RWPE1 (cell line): ENCODE measurements at regions not wholly inside any gene's neighbourhood (a gene's known extent, or its start where the extent isn't known, plus 50 kb on each side); places are given as distances from the start of the nearest gene placed in this dataset.
A peak's percentile ranks its signal among the peaks of the same experiment; 100 is the strongest.

ENCODE experiments used
- CTCF ChIA-PET: fragments of 350-600 bp; sonication (Branson Sonifier 250); formaldehyde crosslinking; extraction: SDS; loops from one replicate; lab custom pipeline; 2021; lab: Yijun Ruan, JAX
- POLR2A ChIA-PET: fragments of 400-600 bp; formaldehyde crosslinking; extraction: SDS; loops from one replicate; lab custom pipeline; 2020; ENCODE audit warnings: antibody characterized with exemption; ENCODE audit not compliant: low non-redundant PET; lab: Yijun Ruan, JAX
- DNase-seq: peaks from one replicate; pipeline ENCODE4 v3.0.0; 2012; ENCODE audit warnings: low spot score
- H3K27ac ChIP-seq: fragments of 450-650 bp; 2 replicates; pipeline ENCODE4 v1.5.1; 2017
- TF ChIP-seq, protein P1 (sequence below): fragments of 450-650 bp; conservative IDR thresholded peaks from 2 replicates; pipeline ENCODE4 v1.5.1; 2017; ENCODE audit warnings: low read depth, mild to moderate bottlenecking

DNA sequence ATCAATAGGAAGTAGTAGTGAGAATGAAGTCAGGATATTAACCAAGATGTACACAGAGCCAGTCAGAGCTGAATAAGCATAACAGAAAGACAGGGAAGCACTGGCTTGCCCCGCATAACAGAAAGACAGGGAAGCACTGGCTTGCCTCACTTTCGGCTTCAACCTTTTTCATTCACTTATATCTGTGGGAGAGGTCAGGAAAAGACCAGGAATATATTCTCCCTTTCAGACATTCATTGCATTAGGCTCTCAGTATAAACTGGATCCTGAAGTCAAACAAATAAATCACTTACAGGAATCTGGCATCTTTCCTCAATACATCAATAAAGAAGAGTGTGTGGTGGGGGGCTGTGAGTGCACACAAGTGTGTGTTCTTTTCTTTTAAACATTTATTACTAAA lies 437.6 kb downstream of the C6orf118 start:
- no peak for DNase-seq
- no peak overlapping the region for H3K27ac ChIP-seq
- ChIA-PET CTCF (no interaction called here), POLR2A (no interaction called here)
- TF ChIP-seq, protein P1, sequence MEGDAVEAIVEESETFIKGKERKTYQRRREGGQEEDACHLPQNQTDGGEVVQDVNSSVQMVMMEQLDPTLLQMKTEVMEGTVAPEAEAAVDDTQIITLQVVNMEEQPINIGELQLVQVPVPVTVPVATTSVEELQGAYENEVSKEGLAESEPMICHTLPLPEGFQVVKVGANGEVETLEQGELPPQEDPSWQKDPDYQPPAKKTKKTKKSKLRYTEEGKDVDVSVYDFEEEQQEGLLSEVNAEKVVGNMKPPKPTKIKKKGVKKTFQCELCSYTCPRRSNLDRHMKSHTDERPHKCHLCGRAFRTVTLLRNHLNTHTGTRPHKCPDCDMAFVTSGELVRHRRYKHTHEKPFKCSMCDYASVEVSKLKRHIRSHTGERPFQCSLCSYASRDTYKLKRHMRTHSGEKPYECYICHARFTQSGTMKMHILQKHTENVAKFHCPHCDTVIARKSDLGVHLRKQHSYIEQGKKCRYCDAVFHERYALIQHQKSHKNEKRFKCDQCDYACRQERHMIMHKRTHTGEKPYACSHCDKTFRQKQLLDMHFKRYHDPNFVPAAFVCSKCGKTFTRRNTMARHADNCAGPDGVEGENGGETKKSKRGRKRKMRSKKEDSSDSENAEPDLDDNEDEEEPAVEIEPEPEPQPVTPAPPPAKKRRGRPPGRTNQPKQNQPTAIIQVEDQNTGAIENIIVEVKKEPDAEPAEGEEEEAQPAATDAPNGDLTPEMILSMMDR, result no peak

- POLR2A ChIA-PET, result no interaction called here
- TF ChIP-seq, protein P1, result no peak
- CTCF ChIA-PET, result interaction anchor here (1.1 kb wide), 1 partner anchor 22 kb away, joined by 4 read pairs; no protein-coding TSS in a partner anchor
- no peak for DNase-seq
- no peak overlapping the region for H3K27ac ChIP-seq
Measured at GRCh38 chr6:164870164-164870563, 439.2 kb downstream of the C6orf118 start.

DNA sequence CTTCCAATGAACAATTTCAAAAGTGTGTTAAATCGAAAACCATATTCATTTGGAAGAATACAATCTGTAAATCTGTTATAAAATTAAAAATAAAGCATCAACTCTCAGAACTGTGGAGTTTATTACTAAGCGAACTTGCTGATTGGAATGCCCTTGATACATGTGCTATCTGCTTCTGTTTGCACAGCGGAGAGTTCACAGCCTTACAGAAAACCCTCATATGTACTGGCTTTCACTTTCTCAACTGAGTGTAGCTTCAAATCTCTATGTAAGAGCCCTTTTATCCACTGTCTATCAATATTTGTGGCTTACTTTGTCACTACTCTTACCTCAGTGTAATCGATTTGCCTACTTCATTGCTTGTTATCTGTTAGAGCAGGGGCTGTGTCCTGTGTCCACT lies 447.4 kb downstream of the C6orf118 start:
- ChIA-PET POLR2A (no interaction called here), CTCF (no interaction called here)
- no peak overlapping the region for H3K27ac ChIP-seq
- no peak for DNase-seq
- TF ChIP-seq, protein P1, result no peak

DNA sequence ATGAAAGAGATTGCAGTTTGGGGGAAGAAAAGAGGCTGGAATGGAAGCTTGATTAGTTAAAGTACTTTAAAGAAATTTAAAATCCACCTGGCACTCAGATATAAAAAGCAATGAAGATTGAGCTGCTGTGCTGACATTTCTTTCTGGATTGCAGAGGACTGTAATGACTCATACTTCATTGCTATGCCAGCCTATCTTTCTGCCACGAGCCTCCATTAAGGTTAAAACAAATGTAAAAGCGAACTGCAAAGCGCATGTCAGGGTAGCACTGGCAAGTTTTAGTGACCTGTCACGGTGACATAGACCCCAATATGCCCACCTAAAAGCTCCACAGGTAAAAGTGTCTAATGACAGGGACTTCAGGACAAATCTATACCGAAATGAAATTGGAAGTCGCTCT lies 449.6 kb downstream of the C6orf118 start:
- ChIA-PET CTCF (interaction anchor here (0.6 to 0.7 kb wide), 2 partner anchors 403 to 1896 kb away, joined by 3 read pairs; no protein-coding TSS in a partner anchor), POLR2A (no interaction called here)
- H3K27ac ChIP-seq, result no peak overlapping the region
- TF ChIP-seq, protein P1, result no peak
- DNase-seq, result peak; percentile 3

DNA sequence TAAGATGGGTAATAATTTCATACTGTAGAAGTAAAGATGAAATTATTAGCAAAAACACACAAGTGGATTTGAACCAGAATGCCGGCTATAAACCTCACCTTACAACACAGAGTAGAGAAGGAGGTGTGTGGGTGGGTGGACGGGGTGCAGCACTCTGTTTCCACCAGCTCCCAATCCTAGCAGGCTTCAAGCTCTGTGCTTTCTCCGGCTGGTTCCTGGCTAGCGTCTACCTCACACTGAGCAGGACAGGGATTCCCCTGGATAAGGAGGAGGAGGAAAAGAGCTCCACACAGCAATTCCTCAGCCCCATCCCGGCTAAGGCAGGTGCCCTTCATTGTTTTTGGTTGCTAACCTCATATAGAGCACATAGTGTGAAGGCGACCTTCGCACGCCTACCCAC lies 453.3 kb downstream of the C6orf118 start:
- POLR2A ChIA-PET, result no interaction called here
- no peak for DNase-seq
- TF ChIP-seq, protein P1, result no peak

DNA sequence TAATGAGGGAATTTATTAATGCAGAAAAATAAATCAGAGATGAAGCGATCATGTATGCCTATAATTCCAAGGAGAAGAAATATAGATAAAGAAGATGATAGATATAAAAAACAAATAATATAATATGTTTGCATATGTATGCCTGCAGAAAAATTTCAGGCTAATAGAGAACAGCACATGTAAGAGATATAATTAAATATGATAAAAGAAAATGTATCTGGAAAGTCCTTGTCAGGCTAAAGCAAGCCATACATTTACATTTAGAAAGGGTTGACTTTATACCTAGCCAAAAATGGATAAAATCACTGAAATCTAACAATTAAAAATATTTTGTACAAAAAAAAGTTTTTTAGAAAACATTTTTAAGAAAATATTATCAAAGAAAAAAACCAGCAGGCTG lies 454.1 kb downstream of the C6orf118 start:
- CTCF ChIA-PET, result no interaction called here
- DNase-seq, result no peak
- TF ChIP-seq, protein P1, result no peak
- POLR2A ChIA-PET, result no interaction called here
- no peak overlapping the region for H3K27ac ChIP-seq

More for the DNA sequence above, 453.3 kb downstream of the C6orf118 start:
- H3K27ac ChIP-seq, result no peak overlapping the region
- CTCF ChIA-PET, result interaction anchor here (0.6 kb wide), 1 partner anchor 101 kb away, joined by 4 read pairs; no protein-coding TSS in a partner anchor

DNA sequence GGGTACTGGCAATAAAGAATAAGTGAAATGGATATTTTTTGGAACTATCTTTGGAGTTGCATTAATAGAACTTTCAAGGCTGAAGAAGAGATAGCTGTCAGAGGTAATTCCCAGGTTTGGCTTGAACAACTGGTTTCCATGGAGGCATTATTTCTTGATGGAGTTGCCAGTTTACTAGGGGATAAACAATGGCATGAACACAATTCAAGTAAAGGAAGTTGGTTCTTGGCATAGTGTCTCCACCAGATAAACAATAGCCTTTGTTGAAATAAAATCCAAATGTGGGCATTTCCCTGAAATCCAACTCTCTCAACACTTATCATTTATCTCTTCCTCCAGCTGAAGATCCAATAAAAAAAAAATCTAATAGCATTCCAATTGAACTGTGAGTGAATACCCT lies 454.9 kb downstream of the C6orf118 start:
- TF ChIP-seq, protein P1, result no peak
- no peak for DNase-seq
- CTCF ChIA-PET, result no interaction called here
- POLR2A ChIA-PET, result no interaction called here
- no peak overlapping the region for H3K27ac ChIP-seq
